ENCODE measurements at regions not wholly inside any gene's neighbourhood (a gene's known extent, or its start where the extent isn't known, plus 50 kb on each side); places are given as distances from the start of the nearest gene placed in this dataset.
"Not testable (repeated sequence)": the region's sequence is repeated elsewhere in the genome, so short reads cannot be mapped to it uniquely, and the experiment has no call there.

DNA sequence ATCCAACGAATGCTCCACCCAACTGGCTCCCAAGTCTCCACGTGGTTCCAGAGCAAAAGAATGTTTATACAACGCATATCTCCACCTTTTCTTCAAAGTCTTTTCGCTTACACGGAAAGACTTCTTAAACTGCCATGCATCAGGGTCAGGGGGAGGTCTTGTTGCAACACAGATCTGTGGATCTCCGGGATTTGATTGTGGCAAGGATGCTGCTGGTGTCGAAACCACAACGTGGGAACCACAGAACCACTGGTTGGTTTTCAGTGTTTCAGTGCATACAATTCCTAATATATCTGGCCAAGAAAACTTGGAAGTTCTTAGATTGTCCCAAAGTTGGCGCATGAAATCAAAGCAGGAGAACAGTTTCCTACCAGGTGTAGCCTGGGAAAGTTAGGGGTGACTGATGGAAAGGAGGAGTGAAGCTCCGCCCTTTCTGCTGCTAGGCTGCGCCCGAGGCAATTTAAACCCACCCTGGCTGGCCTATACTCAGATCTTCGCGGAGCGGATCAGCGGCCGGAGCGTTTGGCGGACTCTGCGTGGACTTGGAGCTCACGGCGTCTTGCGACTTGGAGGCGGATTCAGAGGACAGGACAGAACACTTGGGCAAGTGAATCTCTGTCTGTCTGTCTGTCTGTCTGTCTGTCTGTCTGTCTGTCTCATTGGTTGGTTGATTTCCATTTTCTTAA lies 334.8 kb downstream of the CWH43 start:
- H3K4me3 Mint-ChIP-seq, H3K27ac Mint-ChIP-seq: not testable (repeated sequence)
- H3K9me3 Mint-ChIP-seq = peaks cover 11% of the 10 kb centered on the region

DNA sequence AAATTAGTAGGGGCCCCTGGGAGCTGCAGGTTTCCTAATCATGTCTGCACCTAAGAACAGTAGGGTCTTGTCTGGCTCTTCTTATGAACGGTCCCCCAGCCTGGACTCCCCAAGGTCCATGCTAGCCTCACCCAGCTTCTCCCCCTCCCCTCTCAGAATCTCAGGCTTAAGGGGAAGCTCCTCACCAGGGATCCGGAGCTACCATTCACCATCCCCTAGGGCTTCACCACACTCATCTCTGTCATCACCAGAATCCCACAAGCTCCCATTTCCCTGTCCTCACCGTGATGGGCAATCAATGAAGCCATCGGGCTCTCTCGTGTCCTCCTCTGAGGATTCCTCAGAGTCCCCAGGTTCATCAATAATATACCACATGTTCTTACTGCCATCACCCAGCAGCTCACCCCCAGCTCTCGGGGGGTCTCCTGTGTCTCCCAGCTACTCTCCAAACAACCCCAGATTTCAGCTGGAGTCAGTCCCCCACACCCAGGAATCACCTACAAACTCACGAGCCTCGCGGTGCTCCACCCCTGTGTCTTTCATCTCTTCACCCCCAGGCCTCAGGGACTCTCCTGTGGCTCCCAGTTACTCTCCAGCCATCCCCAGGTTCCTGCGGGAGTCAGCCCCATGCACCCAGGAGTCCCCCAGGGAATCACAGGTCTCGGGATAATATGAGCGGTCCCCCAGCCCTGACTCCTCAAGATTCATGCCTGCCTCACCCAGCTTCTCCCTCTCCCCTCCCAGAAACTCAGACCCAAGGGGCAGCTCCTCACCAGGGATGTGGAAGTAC lies 335.6 kb downstream of the CWH43 start:
- not testable (repeated sequence) for H3K9me3 Mint-ChIP-seq; DNase-seq; H3K27ac Mint-ChIP-seq; H3K27me3 Mint-ChIP-seq; H3K36me3 Mint-ChIP-seq (ENCODE audit: low read depth); H3K4me3 Mint-ChIP-seq; H3K4me1 Mint-ChIP-seq (ENCODE audit: low read depth)

More for the DNA sequence above, 334.8 kb downstream of the CWH43 start:
- not testable (repeated sequence) for H3K27me3 Mint-ChIP-seq; H3K4me1 Mint-ChIP-seq (ENCODE audit: low read depth); DNase-seq; H3K36me3 Mint-ChIP-seq (ENCODE audit: low read depth)

DNA sequence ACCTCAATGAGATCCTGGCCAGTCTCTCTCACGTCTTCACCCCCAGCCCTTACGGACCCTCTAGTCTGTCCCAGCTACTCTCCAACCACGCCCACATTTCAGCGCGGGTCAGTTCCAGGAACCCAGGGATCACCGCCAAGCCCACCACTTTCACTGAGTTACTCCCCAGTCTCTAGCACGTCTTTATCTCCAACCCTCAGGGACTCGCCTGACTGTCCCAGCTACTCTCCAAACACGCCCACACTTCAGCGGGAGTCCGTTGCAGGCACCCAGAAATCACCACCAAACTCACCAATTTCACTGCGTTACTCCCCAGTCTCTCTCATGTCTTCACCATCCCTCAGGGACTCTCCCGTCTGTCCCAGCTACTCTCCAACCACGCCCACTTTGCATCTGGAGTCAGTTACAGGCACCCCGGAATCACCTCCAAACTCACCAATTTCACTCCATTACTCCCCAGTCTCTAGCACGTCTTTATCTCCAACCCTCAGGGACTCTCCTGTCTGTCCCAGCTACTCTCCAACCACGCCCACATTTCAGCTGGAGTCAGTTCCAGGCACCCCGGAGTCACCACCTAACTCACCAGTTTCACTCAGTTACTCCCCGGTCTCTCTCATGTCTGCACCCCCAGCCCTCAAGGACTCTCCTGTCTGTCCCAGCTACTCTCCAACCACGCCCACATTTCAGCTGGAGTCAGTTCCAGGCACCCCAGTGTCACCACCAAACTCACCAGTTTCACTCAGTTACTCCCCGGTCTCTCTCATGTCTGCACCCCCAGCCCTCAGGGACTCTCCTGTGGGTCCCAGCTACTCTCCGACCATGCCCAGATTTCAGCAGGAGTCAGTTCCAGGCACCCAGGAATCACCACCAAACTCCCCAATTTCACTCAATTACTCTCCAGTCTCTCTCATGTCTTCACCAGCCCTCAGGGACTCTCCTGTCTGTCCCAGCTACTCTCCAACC lies 336.8 kb downstream of the CWH43 start:
- not testable (repeated sequence) for H3K27me3 Mint-ChIP-seq; H3K27ac Mint-ChIP-seq; H3K4me1 Mint-ChIP-seq (ENCODE audit: low read depth); H3K9me3 Mint-ChIP-seq; H3K36me3 Mint-ChIP-seq (ENCODE audit: low read depth); H3K4me3 Mint-ChIP-seq; DNase-seq

DNA sequence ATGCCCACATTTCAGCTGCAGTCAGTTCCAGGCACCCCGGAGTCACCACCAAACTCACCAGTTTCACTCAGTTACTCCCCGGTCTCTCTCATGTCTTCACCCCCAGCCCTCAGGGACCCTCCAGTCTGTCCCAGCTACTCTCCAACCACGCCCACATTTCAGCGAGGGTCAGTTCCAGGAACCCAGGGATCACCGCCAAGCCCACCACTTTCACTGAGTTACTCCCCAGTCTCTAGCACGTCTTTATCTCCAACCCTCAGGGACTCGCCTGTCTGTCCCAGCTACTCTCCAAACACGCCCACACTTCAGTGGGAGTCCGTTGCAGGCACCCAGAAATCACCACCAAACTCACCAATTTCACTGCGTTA lies 337.5 kb downstream of the CWH43 start:
- not testable (repeated sequence) for DNase-seq; H3K4me1 Mint-ChIP-seq (ENCODE audit: low read depth); H3K27me3 Mint-ChIP-seq; H3K36me3 Mint-ChIP-seq (ENCODE audit: low read depth); H3K9me3 Mint-ChIP-seq; H3K4me3 Mint-ChIP-seq; H3K27ac Mint-ChIP-seq
